RWPE1 (cell line): ENCODE measurements at regions not wholly inside any gene's neighbourhood (a gene's known extent, or its start where the extent isn't known, plus 50 kb on each side); places are given as distances from the start of the nearest gene placed in this dataset.
"Not testable (repeated sequence)": the region's sequence is repeated elsewhere in the genome, so short reads cannot be mapped to it uniquely, and the experiment has no call there.

Experiments
- CTCF ChIA-PET: fragments of 350-600 bp; sonication (Branson Sonifier 250); formaldehyde crosslinking; extraction: SDS; loops from one replicate; lab custom pipeline; 2021; lab: Yijun Ruan, JAX
- POLR2A ChIA-PET: fragments of 400-600 bp; formaldehyde crosslinking; extraction: SDS; loops from one replicate; lab custom pipeline; 2020; ENCODE audit warnings: antibody characterized with exemption; ENCODE audit not compliant: low non-redundant PET; lab: Yijun Ruan, JAX
- DNase-seq: peaks from one replicate; pipeline ENCODE4 v3.0.0; 2012; ENCODE audit warnings: low spot score
- H3K27ac ChIP-seq: fragments of 450-650 bp; 2 replicates; pipeline ENCODE4 v1.5.1; 2017
- CTCF ChIP-seq: fragments of 450-650 bp; conservative IDR thresholded peaks from 2 replicates; pipeline ENCODE4 v1.5.1; 2017; ENCODE audit warnings: low read depth, mild to moderate bottlenecking

GRCh38 chrX:41025926-41026701 lies 59.1 kb upstream of the USP9X start:
- H3K27ac ChIP-seq = no peak overlapping the region
- ChIA-PET POLR2A (no interaction called here), CTCF (no interaction called here)
- TF ChIP-seq CTCF = no peak
- no peak for DNase-seq

- no peak for DNase-seq
- CTCF ChIA-PET = no interaction called here
- POLR2A ChIA-PET = no interaction called here
- no peak overlapping the region for H3K27ac ChIP-seq
- TF ChIP-seq CTCF = no peak
Observed at GRCh38 chrX:41026702-41027078, 58.6 kb upstream of the USP9X start.

GRCh38 chrX:41029332-41029731 lies 55.9 kb upstream of the USP9X start:
- CTCF ChIA-PET = no interaction called here
- DNase-seq = no peak
- H3K27ac ChIP-seq = no peak overlapping the region
- TF ChIP-seq CTCF = no peak
- POLR2A ChIA-PET = no interaction called here

DNA sequence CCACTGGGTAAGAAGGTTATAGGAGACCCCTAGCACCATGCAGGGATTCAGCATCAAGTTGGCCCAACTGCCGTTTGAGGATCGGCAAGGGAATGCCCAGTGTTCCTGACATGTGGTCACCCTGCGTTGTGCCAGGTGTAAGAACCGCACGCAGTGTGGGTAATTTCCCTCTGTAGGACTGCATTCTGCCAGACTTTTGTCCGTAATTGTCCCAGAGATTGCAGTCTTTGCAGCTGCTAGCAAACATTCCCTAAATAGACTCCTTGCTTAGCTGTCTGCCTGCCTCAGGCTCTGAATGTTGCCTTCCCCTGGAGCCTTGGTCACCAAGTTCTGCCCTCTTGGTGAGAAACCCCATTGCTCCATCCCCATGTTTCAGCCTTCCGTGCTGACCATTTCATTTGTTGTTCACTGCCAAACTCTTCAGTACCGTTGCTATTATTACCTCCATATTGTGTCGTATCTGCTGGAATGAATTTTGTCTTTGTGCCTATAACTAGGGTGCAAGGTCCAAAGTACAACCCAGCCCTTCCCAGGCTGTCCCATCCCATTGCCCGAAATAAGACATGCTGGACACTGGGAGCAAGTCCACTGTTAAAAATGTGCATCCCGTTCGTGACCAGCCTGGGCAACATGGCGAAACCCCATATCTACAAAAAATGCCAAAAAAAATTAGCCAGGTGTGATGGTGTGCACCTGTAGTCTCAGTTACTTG lies 53.8 kb upstream of the USP9X start:
- no peak overlapping the region for H3K27ac ChIP-seq
- TF ChIP-seq CTCF = no peak
- ChIA-PET CTCF (interaction anchor here (0.8 kb wide), 1 partner anchor 122 kb away, joined by 5 read pairs; no protein-coding TSS in a partner anchor), POLR2A (interaction anchor here (0.5 kb wide), 1 partner anchor 53 kb away, joined by 3 read pairs; no protein-coding TSS in a partner anchor)
- no peak for DNase-seq

DNA sequence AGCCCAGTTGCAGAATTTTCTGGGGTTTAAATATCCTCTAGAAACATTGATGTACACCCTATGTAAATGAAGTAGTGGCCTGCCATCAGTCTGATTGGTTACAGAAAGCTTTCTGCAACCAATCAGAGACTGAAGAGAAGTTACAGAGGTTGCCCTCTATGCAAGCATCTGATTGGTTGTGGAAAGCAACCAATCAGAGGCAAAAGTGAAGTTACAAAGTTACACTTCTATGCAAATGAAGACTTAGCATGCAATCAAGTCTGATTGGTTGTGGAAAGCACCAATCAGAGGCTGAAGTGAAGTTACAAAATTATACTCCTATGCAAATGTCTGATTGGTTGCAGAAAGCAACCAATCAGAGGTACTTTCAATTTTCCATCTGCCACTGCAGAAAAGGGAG lies 51.9 kb upstream of the USP9X start:
- no peak for TF ChIP-seq CTCF

GRCh38 chrX:41034902-41035301 lies 50.3 kb upstream of the USP9X start:
- H3K27ac ChIP-seq, CTCF ChIA-PET, POLR2A ChIA-PET, DNase-seq: not testable (repeated sequence)

More for the DNA sequence above, 51.9 kb upstream of the USP9X start:
- no peak overlapping the region for H3K27ac ChIP-seq
- CTCF ChIA-PET = interaction anchor here (0.8 to 0.9 kb wide), 2 partner anchors 146 to 155 kb away, joined by 4 to 5 read pairs; no protein-coding TSS in a partner anchor
- POLR2A ChIA-PET = no interaction called here
- DNase-seq = no peak
